GM21423 (cell line): ENCODE measurements at regions not wholly inside any gene's neighbourhood (a gene's known extent, or its start where the extent isn't known, plus 50 kb on each side); places are given as distances from the start of the nearest gene placed in this dataset.
"Not testable (repeated sequence)": the region's sequence is repeated elsewhere in the genome, so short reads cannot be mapped to it uniquely, and the experiment has no call there.

Source experiments
- ATAC-seq: cut with Tn5 transposase; IDR thresholded peaks from one replicate; pipeline ENCODE4 v1.9.1; 2021; ENCODE audit warnings: mild to moderate bottlenecking, moderate library complexity; ENCODE audit not compliant: unreplicated experiment

DNA sequence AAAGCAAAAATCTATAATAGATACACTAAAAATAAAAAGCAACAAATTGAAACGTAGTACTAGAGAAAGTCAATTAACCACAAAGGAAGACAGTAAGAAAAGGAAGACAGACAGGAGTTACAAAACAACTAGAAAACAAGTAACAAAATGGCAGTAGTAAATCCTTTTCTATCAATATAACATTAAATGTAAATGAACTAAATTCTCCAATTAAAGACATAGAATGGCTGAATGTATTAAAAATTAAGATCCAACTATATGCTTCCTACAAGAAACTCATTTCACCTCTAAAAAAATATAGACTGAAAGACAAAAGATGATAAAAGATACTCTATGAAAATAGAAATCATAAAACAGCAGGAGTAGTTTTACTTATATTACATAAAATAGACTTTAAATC lies 79.1 kb downstream of the CTH start:
- ATAC-seq = no peak

- ATAC-seq = no peak
Observed at GRCh38 chr1:70495370-70495769, 84.3 kb downstream of the CTH start.

DNA sequence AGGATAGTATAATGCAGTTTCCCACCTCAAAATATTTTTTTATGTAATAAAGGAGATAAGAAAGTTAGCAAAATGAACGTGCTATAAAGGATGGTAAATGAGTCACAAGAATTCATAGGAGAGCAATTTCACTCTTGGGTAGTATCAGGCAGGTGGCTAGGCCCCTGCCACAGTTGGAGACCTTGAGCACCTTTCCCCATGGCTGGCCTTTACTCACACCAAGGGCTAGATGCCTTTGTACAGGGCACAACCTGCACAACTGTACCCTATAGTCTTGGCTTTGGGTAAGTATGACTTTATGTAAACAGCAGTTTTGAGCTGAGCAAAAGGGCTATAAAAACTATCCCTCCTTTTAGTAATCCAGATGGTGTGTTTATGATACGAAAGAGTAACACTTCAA lies 85.1 kb downstream of the CTH start:
- ATAC-seq = no peak

DNA sequence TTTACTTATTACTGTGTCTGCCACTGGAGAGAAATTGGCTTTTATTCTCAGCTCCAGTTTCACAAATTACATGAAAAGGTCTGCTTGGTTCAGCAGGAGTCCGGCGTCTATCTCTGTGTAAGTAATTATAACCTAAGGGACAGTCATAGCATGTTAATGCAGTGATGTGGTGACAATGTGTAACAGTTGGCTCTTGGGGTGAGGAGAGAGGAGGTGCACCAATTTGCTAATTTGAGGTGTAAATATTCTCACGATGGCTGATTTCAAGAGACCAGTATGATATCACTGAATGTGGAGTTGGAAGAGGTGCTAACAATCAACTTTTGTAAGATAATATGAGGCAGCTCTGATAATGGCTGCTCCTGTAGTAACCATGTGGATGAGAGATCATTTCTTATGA lies 86.1 kb downstream of the CTH start:
- no peak for ATAC-seq

GRCh38 chr1:70498666-70499065 lies 87.6 kb downstream of the CTH start:
- no peak for ATAC-seq

DNA sequence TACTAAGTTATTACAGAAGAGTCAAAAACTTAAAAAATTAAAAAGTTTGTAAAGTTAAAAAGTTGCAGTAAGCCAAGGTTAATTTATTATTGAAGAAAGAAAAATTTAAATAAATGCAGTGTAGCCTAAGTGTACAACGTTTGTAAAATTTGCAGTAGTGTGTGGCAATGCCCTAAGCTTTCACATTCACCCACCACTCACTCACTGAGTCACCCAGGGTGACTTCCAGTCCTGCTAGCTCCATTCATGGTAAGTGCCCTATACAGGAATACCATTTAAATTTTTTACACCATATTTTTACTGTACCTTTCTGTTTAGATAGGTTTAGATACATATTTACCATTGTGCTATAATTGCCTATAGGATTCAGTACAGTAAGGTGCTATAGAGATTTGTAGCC lies 88.6 kb downstream of the CTH start:
- ATAC-seq = no peak

DNA sequence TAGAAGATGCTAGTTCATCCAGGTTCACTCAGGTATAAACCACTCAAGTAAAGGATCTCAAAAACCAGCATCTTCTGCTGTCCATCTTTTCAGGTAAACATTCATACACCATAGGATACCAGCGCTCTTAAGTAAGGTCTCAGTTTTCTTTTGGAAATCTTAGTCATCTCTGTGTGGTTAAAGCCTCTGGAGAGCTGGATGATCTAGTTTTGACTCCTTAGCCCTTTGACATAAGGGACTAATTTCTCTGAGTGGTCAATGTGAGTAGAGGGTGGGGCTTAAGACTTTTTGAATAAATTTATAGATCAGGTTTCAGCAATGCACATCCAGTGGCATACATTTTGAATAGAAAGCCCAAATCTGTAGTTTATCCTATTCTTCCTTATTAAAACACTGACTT lies 92.3 kb downstream of the CTH start:
- ATAC-seq = no peak

- peak; percentile 90 for ATAC-seq
Observed at GRCh38 chr1:70504176-70504820, 93.2 kb downstream of the CTH start.

DNA sequence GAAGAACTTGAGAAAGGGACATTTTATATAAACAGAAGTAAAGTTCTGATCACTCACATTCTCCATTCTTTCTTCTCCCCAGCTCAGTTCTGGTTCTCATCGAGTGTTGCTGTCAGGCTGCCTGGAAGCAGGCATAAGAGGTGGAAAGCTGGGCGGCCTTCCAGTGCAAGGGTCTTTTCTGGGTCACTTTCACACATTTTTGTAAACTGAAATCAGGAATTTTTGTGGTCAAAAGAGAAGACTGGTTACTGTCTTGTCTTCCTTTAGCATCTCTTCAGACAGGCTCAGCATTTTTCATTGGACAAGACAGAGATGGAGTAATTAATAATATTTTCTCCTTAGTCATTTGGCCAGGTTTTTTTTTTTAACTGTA lies 93.7 kb downstream of the CTH start:
- peak; percentile 8 for ATAC-seq

- not testable (repeated sequence) for ATAC-seq
Observed at GRCh38 chr1:70507991-70508390, 96.9 kb downstream of the CTH start.

GRCh38 chr1:70509996-70510876 lies 99.2 kb downstream of the CTH start:
- ATAC-seq = peak; percentile 82

DNA sequence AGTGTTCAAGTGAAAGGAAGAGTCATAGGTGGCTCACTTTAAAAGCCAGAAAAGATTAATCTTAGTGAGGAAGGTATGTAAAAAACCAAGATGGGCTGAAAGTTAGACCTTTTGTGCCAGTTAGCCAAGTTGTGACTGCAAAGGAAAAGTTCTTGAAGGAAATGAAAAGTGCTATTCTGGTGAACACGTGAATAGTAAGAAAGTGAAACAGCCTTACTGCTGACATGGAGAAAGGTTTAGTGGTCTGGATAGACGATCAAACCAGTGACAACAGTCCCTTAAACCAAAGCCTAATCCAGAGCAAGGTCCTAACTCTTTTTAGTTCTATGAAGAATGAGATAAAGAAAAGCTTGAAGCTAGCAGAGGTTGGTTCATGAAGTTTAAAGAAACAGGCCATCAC lies 106.4 kb downstream of the CTH start:
- peak; percentile 76 for ATAC-seq

DNA sequence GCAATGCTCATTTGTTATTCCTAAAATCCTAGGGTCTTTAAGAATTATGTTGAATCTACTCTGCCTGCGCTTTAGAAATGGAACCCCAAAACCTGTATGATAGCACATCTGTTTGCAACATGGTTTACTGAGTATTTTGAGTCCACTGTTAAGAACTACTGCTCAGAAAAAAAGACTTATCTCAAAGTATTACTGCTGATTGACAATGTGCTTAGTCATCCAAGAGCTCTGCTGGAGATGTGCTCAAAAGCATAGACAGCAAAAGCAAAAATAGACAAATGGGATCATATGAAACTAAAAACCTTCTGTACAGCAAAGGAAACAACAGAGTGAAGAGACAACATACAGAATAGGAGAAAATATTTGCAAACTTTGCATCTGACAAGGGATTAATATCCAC lies 107.0 kb downstream of the CTH start:
- no peak for ATAC-seq

- ATAC-seq = peak; percentile 75
Observed at GRCh38 chr1:70528590-70529333, 117.7 kb downstream of the CTH start.

- ATAC-seq = no peak
Observed at GRCh38 chr1:70536708-70537366, 125.8 kb downstream of the CTH start.

GRCh38 chr1:70537788-70538187 lies 126.7 kb downstream of the CTH start:
- no peak for ATAC-seq

DNA sequence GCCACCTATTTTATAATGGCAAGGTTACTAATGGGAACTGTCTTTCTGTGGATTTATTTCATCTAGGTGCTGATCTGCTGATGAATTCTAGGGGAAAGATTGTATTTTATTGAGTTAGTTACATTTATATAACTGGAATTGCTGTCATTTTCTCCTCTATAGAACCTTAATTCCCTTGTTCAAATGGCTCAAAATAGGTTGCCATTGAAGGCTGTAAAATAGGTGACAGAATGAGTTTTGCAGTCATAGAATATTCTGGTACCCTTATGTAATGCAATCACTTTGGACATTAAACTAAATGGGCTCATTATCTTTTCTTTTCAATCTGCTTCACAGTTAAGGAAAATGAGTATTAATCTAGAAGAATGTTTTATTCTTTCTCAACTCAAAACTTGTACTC lies 131.0 kb downstream of the CTH start:
- no peak for ATAC-seq

DNA sequence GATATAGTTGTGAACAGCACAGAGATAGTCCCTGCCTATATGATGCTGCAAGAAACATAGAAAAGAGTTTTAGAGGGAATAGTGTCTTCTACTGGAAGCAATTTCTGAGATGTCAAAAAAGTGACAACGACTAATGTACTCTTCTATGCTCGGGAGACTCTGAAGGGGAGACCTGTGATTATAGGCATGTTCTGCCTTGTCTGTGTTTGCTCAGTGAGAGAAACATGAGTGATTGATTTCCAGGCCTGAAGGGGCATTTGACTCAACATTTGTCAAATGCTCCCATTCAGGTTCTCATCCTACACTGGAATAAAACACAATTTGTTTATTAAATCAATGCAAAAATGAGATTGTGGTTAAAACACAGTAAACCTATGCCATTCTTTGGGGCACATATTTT lies 131.8 kb downstream of the CTH start:
- ATAC-seq = no peak

DNA sequence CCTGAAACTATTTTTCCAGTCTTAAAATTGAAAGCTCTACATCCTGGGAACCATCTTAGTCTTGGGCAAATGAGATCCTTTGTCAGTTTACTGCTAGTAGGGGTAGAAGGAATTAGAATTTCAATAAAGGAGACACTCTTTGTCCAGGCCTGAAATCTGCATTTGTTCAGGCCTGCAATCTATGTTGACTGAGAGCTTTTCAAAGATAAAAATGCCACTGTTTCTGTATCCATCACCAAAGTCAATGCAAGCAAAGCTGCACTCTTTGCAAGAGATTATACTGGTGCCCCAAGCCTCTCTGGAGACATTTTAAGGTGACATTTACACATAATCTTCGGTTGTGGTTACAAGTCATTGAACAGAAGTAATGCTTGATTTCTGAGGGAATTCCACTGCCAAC lies 135.7 kb downstream of the CTH start:
- no peak for ATAC-seq

GRCh38 chr1:70552662-70553566 lies 141.8 kb downstream of the CTH start:
- ATAC-seq = no peak
